Neural cell (in vitro differentiated cells): ENCODE measurements at regions not wholly inside any gene's neighbourhood (a gene's known extent, or its start where the extent isn't known, plus 50 kb on each side); places are given as distances from the start of the nearest gene placed in this dataset.

Experiments
- EP300 ChIP-seq: fragments of 450-650 bp; conservative IDR thresholded peaks from 2 replicates; pipeline ENCODE4 v1.6.1; 2014; ENCODE audit warnings: antibody characterized with exemption, mild to moderate bottlenecking, moderate library complexity; ENCODE audit not compliant: poor library complexity, severe bottlenecking
- POLR2AphosphoS5 ChIP-seq: IDR thresholded peaks from 2 replicates; pipeline ENCODE4 v1.6.1; 2012
- RAD21 ChIP-seq: fragments of 450-650 bp; conservative IDR thresholded peaks from 2 replicates; pipeline ENCODE4 v1.6.1; 2014; ENCODE audit warnings: antibody characterized with exemption, mild to moderate bottlenecking, moderate library complexity
- TF ChIP-seq, protein P1 (sequence below): fragments of 450-650 bp; IDR thresholded peaks from 2 replicates; pipeline ENCODE4 v1.5.1; 2014; ENCODE audit warnings: antibody characterized with exemption, mild to moderate bottlenecking, moderate library complexity; ENCODE audit not compliant: poor library complexity, severe bottlenecking
- TF ChIP-seq, protein P2 (sequence below): IDR thresholded peaks from 2 replicates; pipeline ENCODE4 v1.6.1; 2012; ENCODE audit warnings: borderline replicate concordance

DNA sequence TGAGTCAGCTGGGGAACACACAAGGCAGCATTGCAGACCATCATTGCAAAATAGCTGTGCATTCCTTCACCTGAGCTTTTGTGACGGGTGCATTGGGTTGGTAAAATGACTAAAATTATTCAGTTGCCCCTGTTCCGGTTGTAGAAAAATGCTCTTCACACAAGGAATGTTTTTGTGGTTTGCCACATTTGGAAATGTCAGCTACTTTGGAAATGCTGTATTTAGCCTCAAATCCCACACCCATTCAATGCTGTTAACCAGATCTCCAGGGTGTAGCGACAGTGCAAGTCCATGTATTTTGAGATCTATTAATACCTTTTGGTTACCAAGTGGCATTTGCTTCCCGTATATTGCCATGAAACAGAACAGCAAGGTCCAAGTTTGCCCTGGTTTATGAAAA is 201.2 kb downstream of the FOXA2 start:
- TF ChIP-seq, protein P1, sequence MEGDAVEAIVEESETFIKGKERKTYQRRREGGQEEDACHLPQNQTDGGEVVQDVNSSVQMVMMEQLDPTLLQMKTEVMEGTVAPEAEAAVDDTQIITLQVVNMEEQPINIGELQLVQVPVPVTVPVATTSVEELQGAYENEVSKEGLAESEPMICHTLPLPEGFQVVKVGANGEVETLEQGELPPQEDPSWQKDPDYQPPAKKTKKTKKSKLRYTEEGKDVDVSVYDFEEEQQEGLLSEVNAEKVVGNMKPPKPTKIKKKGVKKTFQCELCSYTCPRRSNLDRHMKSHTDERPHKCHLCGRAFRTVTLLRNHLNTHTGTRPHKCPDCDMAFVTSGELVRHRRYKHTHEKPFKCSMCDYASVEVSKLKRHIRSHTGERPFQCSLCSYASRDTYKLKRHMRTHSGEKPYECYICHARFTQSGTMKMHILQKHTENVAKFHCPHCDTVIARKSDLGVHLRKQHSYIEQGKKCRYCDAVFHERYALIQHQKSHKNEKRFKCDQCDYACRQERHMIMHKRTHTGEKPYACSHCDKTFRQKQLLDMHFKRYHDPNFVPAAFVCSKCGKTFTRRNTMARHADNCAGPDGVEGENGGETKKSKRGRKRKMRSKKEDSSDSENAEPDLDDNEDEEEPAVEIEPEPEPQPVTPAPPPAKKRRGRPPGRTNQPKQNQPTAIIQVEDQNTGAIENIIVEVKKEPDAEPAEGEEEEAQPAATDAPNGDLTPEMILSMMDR: no peak
- TF ChIP-seq RAD21 (no peak), POLR2AphosphoS5 (no peak), EP300 (no peak)
- TF ChIP-seq, protein P2, sequence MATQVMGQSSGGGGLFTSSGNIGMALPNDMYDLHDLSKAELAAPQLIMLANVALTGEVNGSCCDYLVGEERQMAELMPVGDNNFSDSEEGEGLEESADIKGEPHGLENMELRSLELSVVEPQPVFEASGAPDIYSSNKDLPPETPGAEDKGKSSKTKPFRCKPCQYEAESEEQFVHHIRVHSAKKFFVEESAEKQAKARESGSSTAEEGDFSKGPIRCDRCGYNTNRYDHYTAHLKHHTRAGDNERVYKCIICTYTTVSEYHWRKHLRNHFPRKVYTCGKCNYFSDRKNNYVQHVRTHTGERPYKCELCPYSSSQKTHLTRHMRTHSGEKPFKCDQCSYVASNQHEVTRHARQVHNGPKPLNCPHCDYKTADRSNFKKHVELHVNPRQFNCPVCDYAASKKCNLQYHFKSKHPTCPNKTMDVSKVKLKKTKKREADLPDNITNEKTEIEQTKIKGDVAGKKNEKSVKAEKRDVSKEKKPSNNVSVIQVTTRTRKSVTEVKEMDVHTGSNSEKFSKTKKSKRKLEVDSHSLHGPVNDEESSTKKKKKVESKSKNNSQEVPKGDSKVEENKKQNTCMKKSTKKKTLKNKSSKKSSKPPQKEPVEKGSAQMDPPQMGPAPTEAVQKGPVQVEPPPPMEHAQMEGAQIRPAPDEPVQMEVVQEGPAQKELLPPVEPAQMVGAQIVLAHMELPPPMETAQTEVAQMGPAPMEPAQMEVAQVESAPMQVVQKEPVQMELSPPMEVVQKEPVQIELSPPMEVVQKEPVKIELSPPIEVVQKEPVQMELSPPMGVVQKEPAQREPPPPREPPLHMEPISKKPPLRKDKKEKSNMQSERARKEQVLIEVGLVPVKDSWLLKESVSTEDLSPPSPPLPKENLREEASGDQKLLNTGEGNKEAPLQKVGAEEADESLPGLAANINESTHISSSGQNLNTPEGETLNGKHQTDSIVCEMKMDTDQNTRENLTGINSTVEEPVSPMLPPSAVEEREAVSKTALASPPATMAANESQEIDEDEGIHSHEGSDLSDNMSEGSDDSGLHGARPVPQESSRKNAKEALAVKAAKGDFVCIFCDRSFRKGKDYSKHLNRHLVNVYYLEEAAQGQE: no peak
